Stomach smooth muscle (tissue), 2 donors: ENCODE measurements at regions not wholly inside any gene's neighbourhood (a gene's known extent, or its start where the extent isn't known, plus 50 kb on each side); places are given as distances from the start of the nearest gene placed in this dataset.

Experiments
- H3K27ac ChIP-seq: one replicate; pipeline ENCODE4 v1.7.0; 2013; ENCODE audit warnings: mild to moderate bottlenecking, low read length, inconsistent platforms
- H3K27me3 ChIP-seq, 2 donors: one replicate each; pipeline ENCODE4 v1.7.0; 2013; ENCODE audit warnings: low read length in 2 of 2; ENCODE audit not compliant: insufficient read depth in 2 of 2, control insufficient read depth in 1 of 2
- H3K36me3 ChIP-seq, 2 donors: one replicate each; pipeline ENCODE4 v1.7.0; 2013; ENCODE audit warnings: low read length in 2 of 2; ENCODE audit not compliant: control insufficient read depth in 2 of 2, insufficient read depth in 2 of 2
- H3K4me1 ChIP-seq: one replicate; pipeline ENCODE4 v1.7.0; 2013; ENCODE audit warnings: low read length; ENCODE audit not compliant: control insufficient read depth, insufficient read depth
- H3K4me3 ChIP-seq, 2 donors: one replicate each; pipeline ENCODE4 v1.7.0; 2013; ENCODE audit warnings: low read length in 2 of 2
- H3K9ac ChIP-seq, 2 donors: one replicate each; pipeline ENCODE4 v1.7.0; 2013; ENCODE audit warnings: low read length in 2 of 2, mild to moderate bottlenecking in 1 of 2
- H3K9me3 ChIP-seq, 2 donors: one replicate each; pipeline ENCODE4 v1.7.0; 2013; ENCODE audit warnings: low read length in 2 of 2; ENCODE audit not compliant: control insufficient read depth in 2 of 2
- donor health status: healthy.
- donor health status: Pancreatic carcinoma.

- Histone ChIP-seq H3K9ac (no peak overlapping the region), H3K36me3 (no peaks in the 10 kb centered on the region), H3K4me3 (no peak overlapping the region), H3K27me3 (no peaks in the 10 kb centered on the region), H3K4me1 (no peaks in the 10 kb centered on the region), H3K9me3 (no peaks in the 10 kb centered on the region), H3K27ac (no peak overlapping the region)
These were observed 563.4 kb upstream of the GCFC2 start for GRCh38 chr2:76274160-76274559.

- no peaks in the 10 kb centered on the region for H3K36me3 ChIP-seq
- H3K4me1 ChIP-seq, result no peaks in the 10 kb centered on the region
- no peak overlapping the region for H3K4me3 ChIP-seq
- no peak overlapping the region for H3K9ac ChIP-seq
- no peaks in the 10 kb centered on the region for H3K9me3 ChIP-seq
- H3K27me3 ChIP-seq, result no peaks in the 10 kb centered on the region
- no peak overlapping the region for H3K27ac ChIP-seq
These were observed 559.5 kb upstream of the GCFC2 start for GRCh38 chr2:76270096-76270710.

- H3K36me3 ChIP-seq, result no peaks in the 10 kb centered on the region
- no peaks in the 10 kb centered on the region for H3K9me3 ChIP-seq
- H3K4me1 ChIP-seq, result no peaks in the 10 kb centered on the region
- H3K9ac ChIP-seq, result no peak overlapping the region
- no peak overlapping the region for H3K27ac ChIP-seq
- H3K4me3 ChIP-seq, result peak overlapping the region in 1 of 2 donors; percentile 12
- no peaks in the 10 kb centered on the region for H3K27me3 ChIP-seq
These were observed 558.3 kb upstream of the GCFC2 start for GRCh38 chr2:76268902-76269620.

- no peak overlapping the region for H3K4me3 ChIP-seq
- no peak overlapping the region for H3K27ac ChIP-seq
- H3K36me3 ChIP-seq, result no peaks in the 10 kb centered on the region
- H3K4me1 ChIP-seq, result no peaks in the 10 kb centered on the region
- no peaks in the 10 kb centered on the region for H3K27me3 ChIP-seq
- H3K9ac ChIP-seq, result no peak overlapping the region
- no peaks in the 10 kb centered on the region for H3K9me3 ChIP-seq
These were observed 557.8 kb upstream of the GCFC2 start for GRCh38 chr2:76268484-76268883.

GRCh38 chr2:76257802-76258201, 547.1 kb upstream of the GCFC2 start:
- Histone ChIP-seq H3K36me3 (no peaks in the 10 kb centered on the region), H3K4me1 (no peaks in the 10 kb centered on the region), H3K27ac (no peak overlapping the region), H3K4me3 (no peak overlapping the region), H3K9ac (no peak overlapping the region), H3K27me3 (no peaks in the 10 kb centered on the region), H3K9me3 (no peaks in the 10 kb centered on the region)

- H3K27ac ChIP-seq, result no peak overlapping the region
- no peaks in the 10 kb centered on the region for H3K36me3 ChIP-seq
These were observed 545.9 kb upstream of the GCFC2 start for GRCh38 chr2:76256458-76257088.

GRCh38 chr2:76252704-76253103, 542.0 kb upstream of the GCFC2 start:
- Histone ChIP-seq H3K9me3 (no peaks in the 10 kb centered on the region), H3K4me3 (no peak overlapping the region), H3K27ac (no peak overlapping the region), H3K9ac (no peak overlapping the region), H3K4me1 (no peaks in the 10 kb centered on the region), H3K36me3 (no peaks in the 10 kb centered on the region), H3K27me3 (no peaks in the 10 kb centered on the region)

More at GRCh38 chr2:76256458-76257088, 545.9 kb upstream of the GCFC2 start:
- Histone ChIP-seq H3K4me3 (no peak overlapping the region), H3K9me3 (no peaks in the 10 kb centered on the region), H3K4me1 (no peaks in the 10 kb centered on the region), H3K9ac (no peak overlapping the region), H3K27me3 (no peaks in the 10 kb centered on the region)

- Histone ChIP-seq H3K9ac (no peak overlapping the region), H3K36me3 (no peaks in the 10 kb centered on the region), H3K9me3 (peaks cover 0 to 4% of the 10 kb centered on the region in 2 donors), H3K4me3 (no peak overlapping the region), H3K27ac (no peak overlapping the region), H3K4me1 (no peaks in the 10 kb centered on the region), H3K27me3 (no peaks in the 10 kb centered on the region)
These were observed 540.6 kb upstream of the GCFC2 start for GRCh38 chr2:76251342-76251741.

DNA sequence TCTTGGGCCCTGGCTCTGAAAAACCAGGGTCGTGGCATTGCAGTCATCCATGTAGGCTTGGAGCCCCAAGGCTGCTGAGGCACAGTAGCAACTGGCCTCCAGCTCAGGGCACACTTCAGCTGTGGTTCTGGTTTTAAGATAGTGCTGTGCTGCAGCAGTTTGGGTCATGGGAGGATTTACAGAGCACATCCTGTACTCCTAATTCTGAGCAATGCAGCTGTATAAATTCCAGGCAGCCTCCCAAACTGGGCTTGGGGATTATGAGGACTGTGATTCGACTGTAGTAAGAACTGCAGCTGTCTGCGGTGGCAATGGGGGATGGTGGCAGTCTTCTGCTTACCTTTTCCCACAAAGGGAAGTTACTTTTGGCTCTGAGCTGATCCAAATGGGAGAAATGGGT, 536.3 kb upstream of the GCFC2 start:
- H3K9me3 ChIP-seq, result peaks cover 0 to 4% of the 10 kb centered on the region in 2 donors
- H3K36me3 ChIP-seq, result no peaks in the 10 kb centered on the region
- no peak overlapping the region for H3K27ac ChIP-seq
- H3K27me3 ChIP-seq, result no peaks in the 10 kb centered on the region
- H3K4me3 ChIP-seq, result no peak overlapping the region
- no peaks in the 10 kb centered on the region for H3K4me1 ChIP-seq
- no peak overlapping the region for H3K9ac ChIP-seq

DNA sequence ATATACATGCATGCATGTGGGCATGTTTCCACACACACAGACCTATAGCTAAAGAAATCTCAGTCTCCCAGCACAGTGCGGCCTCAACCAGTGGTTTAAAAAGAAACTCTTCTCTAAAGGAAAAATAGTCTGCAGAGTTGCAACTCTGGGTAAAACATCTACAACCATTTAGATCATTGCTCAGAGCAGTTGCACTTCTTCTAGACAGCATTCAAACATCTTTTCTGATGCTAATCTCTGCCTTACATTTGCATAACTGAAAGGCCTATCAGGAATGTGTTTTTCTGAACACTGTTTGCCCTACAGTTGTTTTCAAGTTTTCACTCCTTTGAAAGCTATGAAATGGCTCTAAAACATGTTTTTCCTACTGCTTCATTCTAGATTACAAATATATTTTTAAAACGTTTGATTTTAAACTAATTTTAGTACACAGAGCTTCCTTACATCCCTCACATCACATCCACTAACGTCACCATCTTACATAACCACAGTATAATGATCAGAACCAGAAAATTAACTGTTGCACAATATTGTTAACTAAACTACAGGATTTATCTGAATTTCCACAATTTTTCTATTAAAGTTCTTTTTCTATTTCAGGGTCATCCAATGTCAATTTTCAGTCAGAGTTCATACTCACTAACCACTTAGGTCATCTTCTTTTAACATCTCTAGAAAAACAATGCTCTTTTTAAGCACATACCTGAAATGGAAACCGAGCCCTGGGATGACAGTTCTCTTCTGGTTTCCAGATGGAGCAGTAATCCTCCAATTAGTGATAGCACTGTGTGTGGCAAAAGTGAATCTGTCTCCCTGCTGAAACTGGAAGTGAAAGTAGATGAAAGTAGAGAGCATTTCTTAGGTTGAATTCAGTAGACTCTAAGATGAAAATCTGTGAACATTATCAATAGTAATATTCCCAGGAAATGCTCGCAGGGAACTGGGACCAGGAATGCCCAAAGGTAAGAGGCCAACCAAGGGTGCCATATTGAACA, 501.6 kb upstream of the GCFC2 start:
- H3K36me3 ChIP-seq, result no peaks in the 10 kb centered on the region
- no peaks in the 10 kb centered on the region for H3K27me3 ChIP-seq
- H3K4me3 ChIP-seq, result no peak overlapping the region

More for the DNA sequence above, 501.6 kb upstream of the GCFC2 start:
- no peaks in the 10 kb centered on the region for H3K4me1 ChIP-seq
- no peak overlapping the region for H3K27ac ChIP-seq
- H3K9me3 ChIP-seq, result no peaks in the 10 kb centered on the region
- no peak overlapping the region for H3K9ac ChIP-seq
